Right lobe of liver (tissue), 6 donors: ENCODE measurements at regions not wholly inside any gene's neighbourhood (a gene's known extent, or its start where the extent isn't known, plus 50 kb on each side); places are given as distances from the start of the nearest gene placed in this dataset.

Experiments
- ATAC-seq, 4 donors: fragments of 200-7000 bp; cut with Tn5 transposase; one replicate each; pipeline ENCODE4 v1.9.1; 2020; ENCODE audit warnings: mild to moderate bottlenecking in 4 of 4, moderate library complexity in 4 of 4
- DNase-seq, 3 donors: peaks; one replicate each; pipeline ENCODE4 v3.0.0-alpha.2; 2020
- H3K27ac ChIP-seq, 3 donors: fragments of 200-600 bp; one replicate each; pipeline ENCODE4 v1.8.0; 2022
- H3K27me3 ChIP-seq, 2 donors: fragments of 200-600 bp; one replicate each; pipeline ENCODE4 v1.8.0; 2022
- H3K36me3 ChIP-seq, 4 donors: fragments of 200-600 bp; sonication (generic) in 1 of 4; one replicate each; pipeline versions ENCODE4 v1.5.1 to v1.8.0; 2017 to 2022; ENCODE audit warnings: control low read depth in 1 of 4
- H3K4me1 ChIP-seq, 4 donors: fragments of 200-600 bp; sonication (generic) in 1 of 4; one replicate each; pipeline versions ENCODE4 v1.5.1 to v1.8.0; 2017 to 2022; ENCODE audit warnings: control low read depth in 1 of 4
- H3K4me3 ChIP-seq, 3 donors: fragments of 200-600 bp; one replicate each; pipeline ENCODE4 v1.8.0; 2022
- H3K9me3 ChIP-seq, 4 donors: fragments of 200-600 bp; sonication (generic) in 1 of 4; one replicate each; pipeline versions ENCODE4 v1.5.1 to v1.8.0; 2017 to 2022; ENCODE audit warnings: control low read depth in 1 of 4
- POLR2A ChIP-seq: fragments of 450-650 bp; IDR thresholded peaks from one replicate; pipeline ENCODE4 v1.6.1; 2017; ENCODE audit warnings: antibody characterized with exemption, mild to moderate bottlenecking
- WGBS: methylation state at CpG from one replicate; pipeline ENCODE4 v1.1.6; 2018; ENCODE audit warnings: low coverage, low lambda C conversion rate; ENCODE audit not compliant: insufficient coverage; ENCODE audit errors: missing lambda C conversion rate; 5-methylcytosine and 5-hydroxymethylcytosine counted together
- intact Hi-C, 2 donors: fragments of 100-400 bp; cut with DNase I; formaldehyde crosslinking; loops; one replicate each; pipeline versions ENCODE4 v1.11.2 to v1.14.1; 2022
- TF ChIP-seq, protein P1 (sequence below), 4 donors: fragments of 200-600 bp in 3 of 4; fragments of 450-650 bp in 1 of 4; IDR thresholded peaks; one replicate each; pipeline versions ENCODE4 v1.5.1 to v1.8.0; 2016 to 2022; ENCODE audit warnings: antibody characterized with exemption in 4 of 4, mild to moderate bottlenecking in 2 of 4
- donor health status: DM: no; HTN: yes; CAD: no.
- donor health status: DM: no; HTN: no; CAD: no.
- donor health status: DM: no; HTN: no; CAD: no.
- donor health status: DM: no; HTN: yes; CAD: no.
- donor health status: DM: no; HTN: yes; CAD: no.

DNA sequence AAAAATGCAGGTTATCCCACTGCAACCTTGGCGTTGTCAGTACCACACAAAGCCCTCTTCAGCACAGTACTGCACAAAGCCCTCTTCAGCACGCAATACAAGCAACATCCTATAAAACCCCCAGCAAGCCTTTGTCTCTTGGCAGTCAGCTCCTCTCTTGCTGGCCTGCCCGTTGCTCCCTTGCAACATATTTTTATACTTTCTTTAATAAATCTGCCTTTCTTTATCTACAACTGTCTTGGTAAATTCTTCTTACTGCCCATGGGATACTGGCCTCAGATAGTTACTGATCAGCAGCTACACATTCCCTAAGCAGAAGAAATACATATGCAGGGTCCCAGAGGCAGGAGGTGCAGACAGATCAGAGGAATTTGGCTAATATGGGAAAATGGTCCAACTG is 70.5 kb upstream of the MAP3K4 start:
- WGBS = 54% methylated on average over 2 of the region's 3 CpGs
- Histone ChIP-seq H3K36me3 (no peaks in the 10 kb centered on the region), H3K27ac (no peak overlapping the region), H3K27me3 (no peaks in the 10 kb centered on the region), H3K4me1 (peaks cover 0 to 17% (median 7%) of the 10 kb centered on the region in 4 donors), H3K9me3 (no peaks in the 10 kb centered on the region), H3K4me3 (no peak overlapping the region)
- intact Hi-C loops = no loop called here
- no peak for DNase-seq
- TF ChIP-seq POLR2A = no peak
- TF ChIP-seq, protein P1, sequence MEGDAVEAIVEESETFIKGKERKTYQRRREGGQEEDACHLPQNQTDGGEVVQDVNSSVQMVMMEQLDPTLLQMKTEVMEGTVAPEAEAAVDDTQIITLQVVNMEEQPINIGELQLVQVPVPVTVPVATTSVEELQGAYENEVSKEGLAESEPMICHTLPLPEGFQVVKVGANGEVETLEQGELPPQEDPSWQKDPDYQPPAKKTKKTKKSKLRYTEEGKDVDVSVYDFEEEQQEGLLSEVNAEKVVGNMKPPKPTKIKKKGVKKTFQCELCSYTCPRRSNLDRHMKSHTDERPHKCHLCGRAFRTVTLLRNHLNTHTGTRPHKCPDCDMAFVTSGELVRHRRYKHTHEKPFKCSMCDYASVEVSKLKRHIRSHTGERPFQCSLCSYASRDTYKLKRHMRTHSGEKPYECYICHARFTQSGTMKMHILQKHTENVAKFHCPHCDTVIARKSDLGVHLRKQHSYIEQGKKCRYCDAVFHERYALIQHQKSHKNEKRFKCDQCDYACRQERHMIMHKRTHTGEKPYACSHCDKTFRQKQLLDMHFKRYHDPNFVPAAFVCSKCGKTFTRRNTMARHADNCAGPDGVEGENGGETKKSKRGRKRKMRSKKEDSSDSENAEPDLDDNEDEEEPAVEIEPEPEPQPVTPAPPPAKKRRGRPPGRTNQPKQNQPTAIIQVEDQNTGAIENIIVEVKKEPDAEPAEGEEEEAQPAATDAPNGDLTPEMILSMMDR (IDR thresholded peaks at IDR 0.05) = no peak
- ATAC-seq = no peak

DNA sequence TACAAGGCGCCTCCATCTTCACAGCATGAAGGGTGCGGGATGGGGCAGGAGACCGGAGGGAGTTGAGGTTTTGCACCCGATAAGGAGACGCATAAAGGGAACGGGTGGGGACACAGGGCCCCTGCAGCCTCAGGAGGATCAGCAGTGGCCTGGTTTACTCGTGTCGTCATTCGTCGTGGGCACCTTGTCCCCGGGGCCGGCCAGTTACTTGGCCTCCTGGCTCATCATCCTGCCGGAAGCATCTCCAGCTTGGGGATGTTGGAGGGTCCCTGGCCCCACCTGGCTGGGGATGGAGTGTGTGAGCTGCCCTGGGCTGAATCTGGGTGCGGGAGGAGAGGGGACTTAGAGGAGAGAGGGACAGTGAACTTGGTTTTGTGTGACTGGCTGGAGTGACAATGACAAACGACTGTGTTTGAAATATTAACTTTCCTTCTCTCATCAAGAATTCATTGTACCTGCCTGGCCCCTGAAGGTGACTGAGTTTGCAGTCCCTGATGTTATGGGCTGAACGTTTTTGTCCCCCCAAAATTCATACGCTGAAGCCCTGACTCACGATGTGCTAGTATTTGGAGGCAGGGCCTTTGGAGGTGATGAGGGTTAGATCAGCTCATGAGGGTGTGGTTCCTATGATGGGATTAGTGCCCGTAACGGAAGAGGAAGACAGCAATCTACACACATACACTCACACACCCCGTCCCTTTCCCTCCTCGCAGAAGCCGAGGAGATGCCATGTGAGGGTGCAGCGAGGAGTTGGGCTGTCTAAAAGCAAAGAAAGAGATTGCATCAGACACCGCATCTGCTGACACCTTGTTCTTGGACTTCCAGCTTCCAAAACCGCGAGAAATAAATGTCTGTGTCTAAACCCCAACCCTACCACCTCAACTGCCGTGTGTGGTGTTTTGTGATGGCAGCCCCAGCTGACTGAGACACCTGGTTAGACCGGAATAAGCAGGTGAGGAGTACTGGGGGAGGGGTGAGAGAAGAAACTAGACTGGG is 65.0 kb upstream of the MAP3K4 start:
- 70% methylated on average over 8 of the region's 29 CpGs for WGBS

GRCh38 chr6:160927416-160927815 is 64.2 kb upstream of the MAP3K4 start:
- Histone ChIP-seq H3K36me3 (no peaks in the 10 kb centered on the region), H3K9me3 (no peaks in the 10 kb centered on the region), H3K27me3 (no peaks in the 10 kb centered on the region), H3K4me3 (no peak overlapping the region), H3K27ac (no peak overlapping the region), H3K4me1 (peaks cover 0 to 5% (median 0%) of the 10 kb centered on the region in 4 donors)
- ATAC-seq (no peak), DNase-seq (no peak)
- intact Hi-C loops = no loop called here
- 79% methylated on average over 2 of the region's 2 CpGs for WGBS
- TF ChIP-seq, protein P1 (IDR thresholded peaks at IDR 0.05) = no peak
- TF ChIP-seq POLR2A = no peak

More for the DNA sequence above, 65.0 kb upstream of the MAP3K4 start:
- Histone ChIP-seq H3K9me3 (no peaks in the 10 kb centered on the region), H3K4me1 (peaks cover 0 to 5% (median 0%) of the 10 kb centered on the region in 4 donors), H3K27ac (no peak overlapping the region), H3K36me3 (no peaks in the 10 kb centered on the region), H3K4me3 (no peak overlapping the region), H3K27me3 (no peaks in the 10 kb centered on the region)
- DNase-seq (no peak), ATAC-seq (no peak)
- TF ChIP-seq POLR2A = no peak
- TF ChIP-seq, protein P1 (IDR thresholded peaks at IDR 0.05) = no peak
- intact Hi-C loops = no loop called here

DNA sequence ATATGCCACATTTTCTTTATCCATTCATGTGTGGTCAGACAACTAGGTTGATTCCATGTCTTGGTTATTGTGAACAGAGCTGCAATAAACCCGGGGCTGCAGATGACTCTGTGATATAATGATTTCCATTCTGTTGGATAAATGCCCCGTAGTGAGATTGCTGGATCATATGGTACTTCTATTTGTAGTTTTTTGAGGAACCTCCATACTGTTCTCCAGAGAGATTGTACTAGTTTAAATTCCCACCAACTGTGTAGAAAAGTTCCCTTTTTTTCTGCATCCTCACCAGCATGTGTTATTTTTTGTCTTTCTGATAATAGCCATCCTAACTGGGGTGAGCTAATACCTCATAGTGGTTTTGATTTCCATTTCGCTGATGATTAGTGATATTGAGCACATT is 62.2 kb upstream of the MAP3K4 start:
- TF ChIP-seq POLR2A = no peak
- TF ChIP-seq, protein P1 (IDR thresholded peaks at IDR 0.05) = no peak
- DNase-seq = no peak
- H3K27me3 ChIP-seq = no peaks in the 10 kb centered on the region
- no peaks in the 10 kb centered on the region for H3K36me3 ChIP-seq
- H3K9me3 ChIP-seq = no peaks in the 10 kb centered on the region
- H3K27ac ChIP-seq = no peak overlapping the region
- no peak overlapping the region for H3K4me3 ChIP-seq
- ATAC-seq = no peak
- 61% methylated on average over 3 of the region's 3 CpGs for WGBS
- H3K4me1 ChIP-seq = peaks cover 0 to 5% (median 0%) of the 10 kb centered on the region in 4 donors
- intact Hi-C loops = no loop called here
